ENCODE measurements at regions not wholly inside any gene's neighbourhood (a gene's known extent, or its start where the extent isn't known, plus 50 kb on each side); places are given as distances from the start of the nearest gene placed in this dataset.

GRCh38 chr10:22087402-22087738 is 83.8 kb upstream of the DNAJC1 start:
- H3K27me3 ChIP-seq (ENCODE audit: control insufficient read depth, insufficient read depth, low read length): no peaks in the 10 kb centered on the region
- no peak overlapping the region for H4K8ac ChIP-seq (ENCODE audit: low read depth in 2 of 2, low read length in 2 of 2)
- in situ Hi-C loops (cut with MboI; ENCODE audit: low sequenced_read_pairs): no loop called here
- no peaks in the 10 kb centered on the region for H3K79me1 ChIP-seq (ENCODE audit: low read depth in 1 of 2, low read length in 2 of 2)
- no peak overlapping the region for H4K91ac ChIP-seq (ENCODE audit: insufficient read depth, low read depth, low read length)
- intact Hi-C loops (cut with micrococcal nuclease): no loop called here
- H3K4me2 ChIP-seq (ENCODE audit: low read depth, low read length): no peak overlapping the region
- no peak overlapping the region for H3K4ac ChIP-seq (ENCODE audit: low read depth, low read length)
- H3K27ac ChIP-seq (ENCODE audit: insufficient read depth, low read length): no peak overlapping the region
- H3K4me1 ChIP-seq (ENCODE audit: control insufficient read depth, insufficient read depth, low read length): no peaks in the 10 kb centered on the region
- H3K36me3 ChIP-seq (ENCODE audit: control insufficient read depth, insufficient read depth, low read length): no peaks in the 10 kb centered on the region
- BruUV-seq (replicated peaks): no TSS peak
- no peak overlapping the region for H2AK9ac ChIP-seq (replicated peaks; ENCODE audit: low read depth, low read length, poor library complexity)
- ChIA-PET POLR2A (ENCODE audit: unreplicated experiment) (interaction anchor here (0.6 kb wide), 1 partner anchor 22 kb away, joined by 3 read pairs; no protein-coding TSS in a partner anchor), CTCF (interaction anchor here (0.6 kb wide), 1 partner anchor 843 kb away, joined by 3 read pairs; no protein-coding TSS in a partner anchor)
- no peak overlapping the region for H3K56ac ChIP-seq (ENCODE audit: extremely low read depth, insufficient read depth, low read length)
- H4K20me1 ChIP-seq (ENCODE audit: insufficient read depth, low read length): no peaks in the 10 kb centered on the region
- no peak overlapping the region for H4K5ac ChIP-seq (ENCODE audit: low read depth, low read length)
- H3K18ac ChIP-seq (ENCODE audit: low read depth, low read length): no peak overlapping the region
- ATAC-seq (ENCODE audit: low read depth) (no peak), DNase-seq (no peak)
- no peak overlapping the region for H2BK120ac ChIP-seq (ENCODE audit: low read depth, low read length)
- no peak overlapping the region for H3K9ac ChIP-seq (ENCODE audit: low read depth, low read length)
- H2AFZ ChIP-seq (replicated peaks; ENCODE audit: low read length, poor library complexity): no peak overlapping the region
- no peaks in the 10 kb centered on the region for H3K9me1 ChIP-seq (ENCODE audit: insufficient read depth, low read length)
- H2BK15ac ChIP-seq (ENCODE audit: low read depth, low read length): no peak overlapping the region
- H3K4me3 ChIP-seq (ENCODE audit: insufficient read depth, low read depth, low read length): no peak overlapping the region
- no peak overlapping the region for H3K23ac ChIP-seq (ENCODE audit: low read depth, low read length)
- dilution Hi-C loops (cut with HindIII; ENCODE audit: low sequenced_read_pairs, unreplicated experiment): no loop called here
- H2AK5ac ChIP-seq (ENCODE audit: low read depth, low read length): no peak overlapping the region
- no peak for TF ChIP-seq RFX5 (IDR thresholded peaks at IDR 0.05; ENCODE audit: low read depth, low read length)
- H2BK5ac ChIP-seq (ENCODE audit: low read depth, low read length, poor library complexity, severe bottlenecking): no peak overlapping the region
- no peak overlapping the region for H3K14ac ChIP-seq (replicated peaks; ENCODE audit: low read depth, low read length)
- H3K9me3 ChIP-seq (ENCODE audit: control insufficient read depth, insufficient read depth, low read length): no peaks in the 10 kb centered on the region
- no CpG with 5 or more reads among the region's 2 CpGs for WGBS, 2 experiments (ENCODE audit: extremely low coverage in 2 of 2, insufficient read length in 1 of 2)
- H2BK20ac ChIP-seq (ENCODE audit: low read depth, low read length): no peak overlapping the region

Measured in IMR-90 (cell line).